ENCODE measurements at regions not wholly inside any gene's neighbourhood (a gene's known extent, or its start where the extent isn't known, plus 50 kb on each side); places are given as distances from the start of the nearest gene placed in this dataset.

DNA sequence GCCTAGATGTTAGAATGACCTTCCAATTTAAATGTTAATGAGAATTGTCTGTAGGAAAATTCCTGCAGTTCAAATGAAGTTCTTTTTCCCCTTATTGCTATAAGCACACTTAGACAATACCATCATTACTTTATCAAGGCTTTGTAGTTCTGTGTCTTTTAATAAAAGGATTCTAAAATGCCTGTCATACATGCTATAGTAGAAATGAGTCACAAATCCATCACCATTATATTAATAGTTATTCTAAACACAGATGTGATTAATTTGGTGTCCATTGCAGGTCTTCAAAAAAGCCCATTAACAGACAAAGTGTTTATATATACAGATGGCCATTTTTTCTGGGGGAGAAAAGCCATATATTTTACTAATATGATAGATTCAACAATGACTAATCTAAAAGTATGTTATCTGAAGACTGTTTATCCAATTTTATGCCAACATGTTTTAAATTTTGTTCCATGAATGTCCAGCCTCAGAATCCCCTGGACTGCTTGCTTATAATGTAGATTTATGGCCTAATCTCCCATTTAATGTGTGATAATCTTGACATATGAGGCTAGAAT is 1678.3 kb upstream of the PCDH20 start:
- H3F3A ChIP-seq (ENCODE audit: insufficient read depth, low read length): no peaks in the 10 kb centered on the region

DNA sequence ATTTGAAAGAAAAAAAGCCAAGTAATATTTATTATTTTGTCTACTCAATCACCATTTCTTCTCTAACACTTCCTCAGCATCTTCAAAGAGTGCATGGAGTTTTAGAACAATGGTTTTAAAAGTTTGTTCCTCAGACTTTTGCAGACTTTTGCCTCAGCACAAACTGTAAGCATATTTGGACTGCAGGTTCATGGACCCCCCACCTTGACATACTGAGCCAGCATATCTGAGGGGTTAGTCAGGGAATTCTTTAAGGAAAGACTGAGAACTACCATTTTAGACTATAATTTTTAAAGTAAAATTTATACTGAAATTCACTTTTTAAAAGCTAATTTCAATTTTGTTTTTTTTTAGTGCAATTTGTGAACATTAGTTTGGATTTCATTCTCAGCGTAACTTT is 1676.8 kb upstream of the PCDH20 start:
- no peak overlapping the region for H3K4me2 ChIP-seq (ENCODE audit: low read depth, low read length)
- no peaks in the 10 kb centered on the region for H3K36me3 ChIP-seq (replicated peaks; ENCODE audit: insufficient read depth, low read length)
- no peaks in the 10 kb centered on the region for H3K27me3 ChIP-seq (replicated peaks; ENCODE audit: insufficient read depth, low read length)
- H3K79me2 ChIP-seq (ENCODE audit: low read length): no peaks in the 10 kb centered on the region
- no peak overlapping the region for H3K9ac ChIP-seq (ENCODE audit: low read length)
- no peaks in the 10 kb centered on the region for H3F3A ChIP-seq (ENCODE audit: insufficient read depth, low read length)
- DNase-seq: no peak
- no peak overlapping the region for H3K27ac ChIP-seq (ENCODE audit: low read length)
- H3K9me2 ChIP-seq (replicated peaks; ENCODE audit: insufficient read depth, low read length): no peaks in the 10 kb centered on the region
- no peak overlapping the region for H3K4me3 ChIP-seq (ENCODE audit: low read length)
- no peaks in the 10 kb centered on the region for H3K9me3 ChIP-seq (replicated peaks; ENCODE audit: insufficient read depth, low read length)
- TF ChIP-seq EZH2phosphoT487 (IDR thresholded peaks at IDR 0.05; ENCODE audit: low read length): no peak
- TF ChIP-seq EZH2 (optimal IDR thresholded peaks at IDR 0.05; ENCODE audit: low read depth, low read length): no peak
- TF ChIP-seq, protein P1, sequence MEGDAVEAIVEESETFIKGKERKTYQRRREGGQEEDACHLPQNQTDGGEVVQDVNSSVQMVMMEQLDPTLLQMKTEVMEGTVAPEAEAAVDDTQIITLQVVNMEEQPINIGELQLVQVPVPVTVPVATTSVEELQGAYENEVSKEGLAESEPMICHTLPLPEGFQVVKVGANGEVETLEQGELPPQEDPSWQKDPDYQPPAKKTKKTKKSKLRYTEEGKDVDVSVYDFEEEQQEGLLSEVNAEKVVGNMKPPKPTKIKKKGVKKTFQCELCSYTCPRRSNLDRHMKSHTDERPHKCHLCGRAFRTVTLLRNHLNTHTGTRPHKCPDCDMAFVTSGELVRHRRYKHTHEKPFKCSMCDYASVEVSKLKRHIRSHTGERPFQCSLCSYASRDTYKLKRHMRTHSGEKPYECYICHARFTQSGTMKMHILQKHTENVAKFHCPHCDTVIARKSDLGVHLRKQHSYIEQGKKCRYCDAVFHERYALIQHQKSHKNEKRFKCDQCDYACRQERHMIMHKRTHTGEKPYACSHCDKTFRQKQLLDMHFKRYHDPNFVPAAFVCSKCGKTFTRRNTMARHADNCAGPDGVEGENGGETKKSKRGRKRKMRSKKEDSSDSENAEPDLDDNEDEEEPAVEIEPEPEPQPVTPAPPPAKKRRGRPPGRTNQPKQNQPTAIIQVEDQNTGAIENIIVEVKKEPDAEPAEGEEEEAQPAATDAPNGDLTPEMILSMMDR (IDR thresholded peaks at IDR 0.05; ENCODE audit: low read length): no peak
- no peak overlapping the region for H2AFZ ChIP-seq (ENCODE audit: low read length)
- no peaks in the 10 kb centered on the region for H3K4me1 ChIP-seq (ENCODE audit: low read length)
- no peaks in the 10 kb centered on the region for H4K20me1 ChIP-seq (ENCODE audit: insufficient read depth, low read length)

More for the DNA sequence above, 1678.3 kb upstream of the PCDH20 start:
- no peak overlapping the region for H3K9ac ChIP-seq (ENCODE audit: low read length)
- H4K20me1 ChIP-seq (ENCODE audit: insufficient read depth, low read length): no peaks in the 10 kb centered on the region
- H3K4me2 ChIP-seq (ENCODE audit: low read depth, low read length): no peak overlapping the region
- DNase-seq: no peak
- no peak overlapping the region for H3K27ac ChIP-seq (ENCODE audit: low read length)
- no peaks in the 10 kb centered on the region for H3K79me2 ChIP-seq (ENCODE audit: low read length)
- no peak overlapping the region for H2AFZ ChIP-seq (ENCODE audit: low read length)
- TF ChIP-seq, protein P1 (IDR thresholded peaks at IDR 0.05; ENCODE audit: low read length): no peak
- no peak for TF ChIP-seq EZH2 (optimal IDR thresholded peaks at IDR 0.05; ENCODE audit: low read depth, low read length)
- no peak for TF ChIP-seq EZH2phosphoT487 (IDR thresholded peaks at IDR 0.05; ENCODE audit: low read length)
- no peaks in the 10 kb centered on the region for H3K4me1 ChIP-seq (ENCODE audit: low read length)
- H3K4me3 ChIP-seq (ENCODE audit: low read length): no peak overlapping the region
- no peaks in the 10 kb centered on the region for H3K9me2 ChIP-seq (replicated peaks; ENCODE audit: insufficient read depth, low read length)
- no peaks in the 10 kb centered on the region for H3K36me3 ChIP-seq (replicated peaks; ENCODE audit: insufficient read depth, low read length)
- H3K27me3 ChIP-seq (replicated peaks; ENCODE audit: insufficient read depth, low read length): no peaks in the 10 kb centered on the region
- no peaks in the 10 kb centered on the region for H3K9me3 ChIP-seq (replicated peaks; ENCODE audit: insufficient read depth, low read length)

DNA sequence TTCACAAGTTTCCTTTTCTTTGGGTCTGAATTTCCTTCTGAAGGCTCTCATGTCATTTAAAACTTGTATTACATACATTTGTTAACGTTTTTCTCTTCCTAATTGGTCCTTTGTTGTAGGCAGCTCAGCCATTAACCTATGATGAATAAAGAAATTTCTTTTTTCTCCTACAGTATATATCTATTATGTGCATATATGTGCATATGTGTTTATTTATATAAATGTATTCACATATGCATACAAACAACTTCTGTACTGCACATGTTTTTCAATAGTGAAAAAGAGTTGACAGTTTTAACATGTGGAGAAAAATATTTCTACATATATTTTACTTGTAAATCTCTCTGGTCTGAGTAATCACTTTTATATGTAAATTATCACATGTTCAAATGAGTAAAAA is 1674.9 kb upstream of the PCDH20 start:
- H2AFZ ChIP-seq (ENCODE audit: low read length): no peak overlapping the region
- no peak overlapping the region for H3K27ac ChIP-seq (ENCODE audit: low read length)
- H3K4me3 ChIP-seq (ENCODE audit: low read length): no peak overlapping the region
- no peak for DNase-seq
- H3K9me2 ChIP-seq (replicated peaks; ENCODE audit: insufficient read depth, low read length): no peaks in the 10 kb centered on the region
- H3K4me1 ChIP-seq (ENCODE audit: low read length): no peaks in the 10 kb centered on the region
- no peaks in the 10 kb centered on the region for H3K27me3 ChIP-seq (replicated peaks; ENCODE audit: insufficient read depth, low read length)
- no peak overlapping the region for H3K9ac ChIP-seq (ENCODE audit: low read length)
- no peaks in the 10 kb centered on the region for H3K36me3 ChIP-seq (replicated peaks; ENCODE audit: insufficient read depth, low read length)
- H3K4me2 ChIP-seq (ENCODE audit: low read depth, low read length): no peak overlapping the region
- no peaks in the 10 kb centered on the region for H3K9me3 ChIP-seq (replicated peaks; ENCODE audit: insufficient read depth, low read length)
- TF ChIP-seq EZH2 (optimal IDR thresholded peaks at IDR 0.05; ENCODE audit: low read depth, low read length) (no peak), EZH2phosphoT487 (IDR thresholded peaks at IDR 0.05; ENCODE audit: low read length) (no peak)
- TF ChIP-seq, protein P1 (IDR thresholded peaks at IDR 0.05; ENCODE audit: low read length): no peak
- H3K79me2 ChIP-seq (ENCODE audit: low read length): no peaks in the 10 kb centered on the region
- no peaks in the 10 kb centered on the region for H4K20me1 ChIP-seq (ENCODE audit: insufficient read depth, low read length)
- H3F3A ChIP-seq (ENCODE audit: insufficient read depth, low read length): no peaks in the 10 kb centered on the region

Data from MM.1S (cell line).